GM21717 (cell line): ENCODE measurements at regions not wholly inside any gene's neighbourhood (a gene's known extent, or its start where the extent isn't known, plus 50 kb on each side); places are given as distances from the start of the nearest gene placed in this dataset.
"Not testable (repeated sequence)": the region's sequence is repeated elsewhere in the genome, so short reads cannot be mapped to it uniquely, and the experiment has no call there.

Experiments
- ATAC-seq: cut with Tn5 transposase; IDR thresholded peaks from one replicate; pipeline ENCODE4 v1.9.1; 2021; ENCODE audit warnings: mild to moderate bottlenecking, moderate library complexity; ENCODE audit not compliant: unreplicated experiment

DNA sequence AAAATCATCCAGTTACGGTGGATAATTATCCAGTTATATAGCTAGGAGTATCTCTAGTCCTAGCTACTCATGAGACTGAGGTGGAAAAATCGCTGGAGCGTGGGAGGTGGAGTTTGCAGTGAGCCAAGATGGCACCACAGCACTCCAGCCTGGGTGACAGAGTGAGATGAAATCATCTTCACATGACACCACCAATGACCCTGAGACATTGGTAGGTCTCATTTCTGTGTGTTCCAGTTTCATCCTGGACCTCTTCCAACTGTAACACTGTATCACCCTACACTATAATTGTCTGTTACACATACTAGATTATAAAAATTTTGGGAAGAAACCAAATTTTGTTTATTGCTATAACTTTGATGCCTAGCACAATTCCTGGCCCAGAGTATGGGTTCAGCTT, 446.8 kb downstream of the TMEM135 start:
- ATAC-seq: no peak

DNA sequence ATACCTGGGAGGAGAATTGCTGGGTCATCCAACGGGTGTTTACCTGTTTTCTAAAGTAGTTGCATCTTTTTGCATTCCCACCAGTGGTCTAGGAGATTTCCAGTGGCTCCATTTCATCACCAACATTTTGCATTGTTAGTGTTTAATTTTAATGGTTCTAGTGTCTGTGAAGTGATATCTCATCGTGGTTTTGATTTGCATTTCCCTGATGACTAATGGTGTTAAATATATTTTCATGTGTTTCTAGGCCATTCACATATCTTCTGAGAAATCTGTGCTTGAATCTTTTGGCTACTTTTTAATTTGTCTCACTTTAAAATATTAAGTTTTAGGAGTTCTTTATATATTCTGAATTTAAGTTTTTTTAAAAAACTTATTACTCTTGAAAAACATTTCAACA, 439.6 kb downstream of the TMEM135 start:
- ATAC-seq: no peak

DNA sequence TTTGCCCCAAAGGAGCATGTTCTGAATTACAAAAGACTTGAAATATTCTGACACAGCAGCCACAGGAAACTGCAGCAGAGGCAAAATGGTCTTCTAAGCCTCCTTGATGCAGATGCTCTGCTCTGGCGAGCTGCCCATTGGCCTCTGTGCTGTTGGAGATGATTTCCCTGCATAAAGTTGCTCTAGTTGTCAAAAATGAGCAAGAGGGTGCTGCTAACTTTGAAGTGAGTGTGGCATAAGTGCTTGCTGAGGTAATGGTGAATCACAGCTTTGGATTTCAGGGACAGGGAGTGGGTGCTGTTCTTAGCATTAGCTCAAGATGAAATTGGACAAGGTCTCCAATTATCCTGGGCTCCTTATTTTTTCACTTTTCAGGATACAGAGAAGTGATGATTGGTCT, 435.4 kb downstream of the TMEM135 start:
- no peak for ATAC-seq

DNA sequence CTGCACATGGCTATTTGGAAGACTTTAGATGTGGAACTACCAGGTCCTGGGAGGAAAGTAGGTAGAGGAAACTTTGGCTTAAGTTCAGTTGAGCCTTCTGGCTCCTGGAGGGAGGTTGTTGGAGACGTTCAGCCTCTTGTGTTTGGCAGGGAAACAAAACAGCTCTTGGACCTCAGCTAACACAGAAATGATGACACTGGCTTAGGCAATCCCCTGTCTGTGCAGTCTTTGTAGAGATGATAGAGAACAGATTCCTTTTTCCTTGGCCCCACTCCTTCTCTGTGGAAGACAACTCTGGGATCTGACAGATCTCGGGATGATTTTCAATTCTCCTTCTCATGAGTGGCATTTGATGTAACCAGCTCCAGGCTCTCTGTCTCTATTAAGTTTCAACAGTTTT, 428.5 kb downstream of the TMEM135 start:
- no peak for ATAC-seq

DNA sequence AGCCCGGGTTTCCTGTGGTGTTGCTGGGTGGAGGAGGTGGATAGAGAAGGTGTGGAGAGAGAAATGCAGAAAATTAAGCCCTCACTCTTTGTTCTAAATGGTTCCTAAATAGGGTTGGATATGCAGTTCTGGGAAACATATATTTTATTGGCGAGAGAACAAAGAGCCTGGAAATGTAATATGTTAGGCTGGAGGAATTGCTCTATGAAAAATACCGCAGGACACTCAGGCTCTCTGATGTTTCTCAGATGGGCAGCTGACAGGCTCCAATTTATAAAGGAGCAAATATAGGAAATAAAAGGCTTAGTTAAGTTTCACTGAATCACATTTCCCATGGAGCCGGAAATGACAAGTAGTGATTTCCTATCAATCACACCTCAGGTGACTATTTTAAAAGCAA, 428.0 kb downstream of the TMEM135 start:
- no peak for ATAC-seq

DNA sequence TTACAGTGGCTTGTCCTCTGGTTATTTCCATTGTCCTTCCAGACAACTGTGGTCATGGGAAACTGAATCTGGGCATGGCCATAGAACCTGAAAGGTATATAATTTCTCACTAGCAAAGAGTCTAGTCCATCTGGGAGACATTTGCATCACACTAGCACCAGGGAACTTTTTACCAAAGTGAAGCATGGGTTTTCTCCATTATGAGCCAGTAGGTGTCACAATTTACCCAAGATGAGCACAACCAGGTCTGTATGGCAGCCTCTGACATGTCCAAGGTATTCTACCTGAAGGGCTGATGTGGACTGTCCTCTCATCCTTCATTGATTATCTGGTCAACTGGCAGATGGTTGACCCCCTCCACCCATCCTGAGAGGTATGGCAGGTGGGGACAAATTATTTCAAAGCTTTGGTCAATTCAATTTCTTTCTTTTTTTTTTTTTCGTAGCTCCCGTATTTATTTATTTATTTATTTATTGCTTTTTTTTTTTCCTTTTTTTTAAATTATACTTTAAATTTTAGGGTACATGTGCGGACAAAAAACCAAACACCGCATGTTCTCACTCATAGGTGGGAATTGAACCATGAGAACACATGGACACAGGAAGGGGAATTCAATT, 425.9 kb downstream of the TMEM135 start:
- ATAC-seq: no peak

DNA sequence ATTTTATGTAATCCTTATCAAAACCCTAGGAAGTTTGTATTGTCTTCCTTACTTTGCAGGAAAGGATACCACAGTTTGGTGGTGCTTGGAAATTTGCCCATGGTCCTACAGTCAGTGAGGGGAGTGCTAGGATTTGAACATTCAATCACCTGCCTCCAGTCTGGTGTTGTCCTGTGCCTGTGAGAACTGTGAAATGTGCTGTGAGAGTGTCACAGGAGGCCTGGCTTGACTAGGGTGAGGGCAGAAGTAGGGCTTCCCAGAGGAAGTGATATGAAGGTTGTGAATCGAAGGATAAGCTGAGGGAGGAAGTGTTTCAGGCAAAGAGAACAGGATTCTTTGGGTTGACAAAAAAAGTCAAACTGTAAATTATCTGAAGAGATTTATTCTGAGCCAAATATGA, 424.4 kb downstream of the TMEM135 start:
- no peak for ATAC-seq

DNA sequence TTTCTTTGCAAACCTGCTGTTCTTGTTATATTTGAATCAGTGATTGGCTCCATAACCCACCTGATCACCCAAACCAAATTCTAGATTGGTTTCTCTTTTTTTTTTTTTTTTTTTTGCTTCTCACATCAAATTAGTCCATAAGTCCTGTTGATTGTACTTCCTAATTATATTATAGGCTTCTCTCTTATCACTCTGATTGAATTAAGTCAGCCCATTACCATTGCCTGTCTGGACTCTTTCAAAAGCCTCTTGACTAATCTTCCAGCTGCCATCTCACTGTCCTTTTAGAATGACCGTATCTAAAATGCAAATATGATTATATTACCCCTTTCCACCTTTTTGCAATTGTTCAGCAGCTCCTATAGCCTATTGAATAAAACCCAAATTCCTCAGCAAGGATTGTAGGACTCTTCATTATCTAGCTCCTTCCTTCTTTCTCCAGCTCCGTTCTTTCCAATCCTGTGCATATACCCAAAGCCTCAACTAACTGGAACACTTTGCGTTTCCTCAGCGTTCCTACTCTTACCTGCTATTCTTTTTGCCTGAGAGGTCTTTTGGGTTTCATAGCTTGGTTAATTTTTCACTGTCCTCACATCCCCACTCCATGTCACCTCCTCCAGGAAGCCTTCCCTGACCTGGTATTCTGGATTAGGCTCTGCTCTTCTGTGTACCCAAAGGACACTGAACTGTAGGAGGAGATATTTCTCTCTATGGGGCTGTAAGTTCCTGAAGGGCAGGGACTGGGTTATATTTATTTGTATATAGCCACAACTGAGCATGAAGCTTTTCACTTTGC, 423.3 kb downstream of the TMEM135 start:
- no peak for ATAC-seq

DNA sequence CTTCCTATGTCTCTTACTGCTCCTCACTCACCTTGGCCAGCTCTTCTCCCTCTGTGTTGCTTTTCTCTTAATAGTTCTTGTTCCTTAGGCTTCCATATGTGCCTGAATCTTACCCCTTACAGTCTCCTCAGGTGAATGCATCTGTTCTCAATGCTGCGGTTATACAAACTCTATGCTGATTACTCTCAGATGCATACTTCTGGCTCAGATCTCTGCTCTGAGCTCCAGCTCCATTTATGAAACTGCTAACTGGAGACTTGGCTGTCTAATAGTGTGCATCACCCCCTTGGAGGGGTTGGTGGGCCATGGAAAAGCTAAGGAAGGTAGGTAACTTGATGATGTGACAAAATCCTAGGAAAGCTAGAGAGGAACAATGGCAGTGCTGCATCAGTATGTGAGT, 422.5 kb downstream of the TMEM135 start:
- no peak for ATAC-seq

DNA sequence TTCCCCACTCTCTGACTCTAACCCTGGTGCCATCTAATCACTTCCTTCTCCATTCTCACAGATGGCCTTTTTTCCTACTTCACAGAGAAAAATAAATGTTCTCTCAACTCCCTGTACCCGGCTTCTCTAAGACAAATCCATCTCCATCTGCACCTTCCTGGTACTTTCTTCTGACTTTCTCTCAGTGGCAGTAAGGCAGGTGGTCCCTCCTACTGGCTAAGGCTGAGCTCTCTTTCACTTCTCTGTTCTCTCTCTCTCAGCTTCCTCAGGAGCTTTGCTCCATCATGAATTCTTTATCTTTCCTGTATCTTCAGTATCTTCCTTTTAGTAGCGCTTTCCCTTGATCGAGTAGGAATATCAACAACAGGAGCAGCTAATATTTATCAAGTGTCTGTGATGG, 421.6 kb downstream of the TMEM135 start:
- ATAC-seq: no peak

DNA sequence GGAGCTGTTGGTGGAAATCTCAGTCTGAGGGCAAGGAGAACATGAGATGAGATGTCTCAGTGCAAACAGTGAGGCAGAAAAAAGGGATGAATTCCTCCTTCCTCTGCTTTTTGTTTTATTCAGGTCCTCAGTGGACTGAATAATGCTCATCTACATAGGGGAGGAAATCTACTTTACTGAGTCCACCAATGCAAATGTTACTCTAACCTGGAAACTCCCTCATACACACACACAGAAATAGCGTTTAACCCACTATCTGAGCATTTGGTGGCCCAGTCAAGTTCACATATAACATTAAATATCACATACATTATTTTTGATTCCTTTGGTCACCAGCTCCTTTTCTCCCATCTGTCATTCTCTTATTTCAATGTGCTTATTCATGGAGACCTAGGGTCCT, 418.8 kb downstream of the TMEM135 start:
- no peak for ATAC-seq

DNA sequence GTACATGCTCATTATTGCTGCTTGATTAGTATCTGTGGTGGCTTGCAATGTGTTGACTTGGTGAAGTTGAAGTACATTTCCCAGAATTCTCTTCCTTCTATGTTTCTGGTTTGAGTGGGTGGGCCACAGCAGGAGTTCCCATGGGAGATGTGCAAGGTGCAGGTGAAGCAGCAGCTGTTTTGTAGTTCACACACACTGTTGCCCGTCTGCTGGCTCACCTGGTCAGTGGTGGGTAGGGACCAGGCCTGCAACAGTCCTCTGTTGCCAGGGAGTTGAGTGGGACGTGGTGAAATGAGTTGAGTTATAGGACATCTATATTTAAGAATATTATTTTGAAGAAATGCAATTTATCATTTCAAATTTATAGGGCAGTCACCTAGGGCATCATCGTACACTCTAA, 417.4 kb downstream of the TMEM135 start:
- no peak for ATAC-seq

DNA sequence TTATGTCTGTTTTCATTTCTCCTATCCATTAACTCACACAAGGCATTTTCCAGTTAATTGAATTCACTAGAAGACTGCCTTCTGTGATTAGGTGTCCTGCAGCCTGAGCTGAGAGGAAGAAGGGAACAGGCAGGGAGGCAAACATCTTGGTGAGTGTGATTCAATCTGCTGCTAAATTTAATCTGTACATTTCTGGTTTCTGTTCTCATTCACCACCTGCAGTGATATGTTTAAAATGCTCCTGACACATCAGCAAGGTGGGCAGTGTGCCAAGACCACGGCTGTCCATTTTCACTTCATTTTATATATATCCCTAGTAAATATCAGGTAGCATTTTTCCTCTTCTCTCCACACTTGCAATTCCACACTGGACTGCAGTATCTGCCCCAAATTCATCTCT, 416.5 kb downstream of the TMEM135 start:
- ATAC-seq: peak; percentile 79

DNA sequence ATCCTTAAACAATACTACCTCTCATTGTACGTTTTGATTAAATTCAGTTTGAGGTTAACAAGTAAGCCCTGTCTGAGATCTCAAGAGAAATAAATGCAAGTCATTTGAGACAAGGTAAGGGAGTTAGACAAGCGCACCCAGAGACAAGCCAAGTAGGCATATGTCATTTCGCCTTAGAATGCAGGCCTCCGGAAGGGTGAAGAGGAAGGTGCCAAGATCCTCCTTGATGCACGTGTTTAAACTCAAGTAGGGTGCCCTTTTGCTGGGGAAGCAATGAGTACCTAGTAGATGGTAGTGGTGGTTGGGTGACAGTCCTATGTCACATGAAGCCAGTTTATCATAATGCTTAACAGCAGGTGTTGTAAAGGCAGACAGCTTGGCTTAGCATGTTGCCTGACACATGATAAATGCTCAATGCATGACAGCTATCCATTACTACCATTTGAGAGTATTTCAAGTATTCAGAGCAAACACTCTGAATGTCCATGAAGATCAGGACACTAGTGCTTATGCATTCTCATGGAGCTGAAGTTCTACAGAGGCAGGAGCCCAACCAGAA, 415.9 kb downstream of the TMEM135 start:
- ATAC-seq: peak; percentile 13

DNA sequence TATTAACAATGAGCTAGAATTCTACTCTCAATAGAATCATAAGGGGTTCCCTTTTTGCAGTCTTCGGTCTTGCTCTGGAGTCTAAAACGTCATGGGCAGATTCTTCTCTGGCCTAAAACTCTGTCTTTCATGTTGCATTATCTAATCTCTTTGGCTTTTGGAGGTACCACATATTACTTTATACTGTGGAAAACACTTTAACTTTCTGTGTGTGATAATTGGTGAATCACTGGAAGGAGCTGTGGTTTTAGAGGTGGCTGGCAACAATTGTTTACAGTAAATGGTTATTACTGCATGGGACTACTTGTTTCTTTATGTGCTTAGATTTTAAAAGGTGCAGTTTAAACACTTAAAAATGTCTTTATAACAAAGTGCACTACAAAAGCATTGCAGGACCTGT, 414.3 kb downstream of the TMEM135 start:
- not testable (repeated sequence) for ATAC-seq

DNA sequence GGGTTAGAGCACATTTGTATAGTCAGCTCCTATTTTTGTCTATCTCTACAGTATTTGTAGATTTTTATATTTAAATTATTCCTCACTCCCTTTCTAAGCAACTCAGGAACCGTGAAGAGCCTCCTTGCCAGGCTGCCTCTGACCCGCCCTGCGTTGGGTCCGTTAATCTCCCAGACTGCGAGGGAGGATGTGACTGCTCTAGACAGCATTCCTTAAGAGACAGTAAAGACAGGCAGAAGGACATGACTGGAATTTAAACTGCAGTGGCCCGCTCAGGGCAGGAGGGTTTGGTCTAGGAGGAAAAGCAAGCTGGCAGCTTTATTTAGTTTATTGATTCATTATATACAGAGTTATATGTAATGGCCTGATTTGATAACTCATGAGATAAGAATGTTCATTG, 413.7 kb downstream of the TMEM135 start:
- no peak for ATAC-seq

DNA sequence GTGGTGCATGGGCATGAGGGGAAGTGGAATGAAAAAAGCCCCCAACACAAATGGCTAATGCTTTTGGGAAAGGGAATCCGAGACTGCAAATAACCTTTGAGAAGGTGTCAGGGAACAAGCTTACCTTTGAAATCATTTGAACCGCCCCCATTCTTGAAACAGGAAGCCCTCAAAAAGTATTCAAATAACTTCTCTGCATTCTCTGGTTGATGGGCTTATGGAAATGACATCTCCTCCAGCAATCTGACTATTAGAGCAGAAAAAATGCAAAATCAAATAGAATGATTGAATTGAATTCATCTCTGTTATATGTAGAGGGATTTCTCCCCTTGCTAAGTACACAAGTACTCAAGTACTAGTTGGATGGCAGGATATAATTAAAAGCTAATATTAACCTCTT, 409.9 kb downstream of the TMEM135 start:
- ATAC-seq: no peak

DNA sequence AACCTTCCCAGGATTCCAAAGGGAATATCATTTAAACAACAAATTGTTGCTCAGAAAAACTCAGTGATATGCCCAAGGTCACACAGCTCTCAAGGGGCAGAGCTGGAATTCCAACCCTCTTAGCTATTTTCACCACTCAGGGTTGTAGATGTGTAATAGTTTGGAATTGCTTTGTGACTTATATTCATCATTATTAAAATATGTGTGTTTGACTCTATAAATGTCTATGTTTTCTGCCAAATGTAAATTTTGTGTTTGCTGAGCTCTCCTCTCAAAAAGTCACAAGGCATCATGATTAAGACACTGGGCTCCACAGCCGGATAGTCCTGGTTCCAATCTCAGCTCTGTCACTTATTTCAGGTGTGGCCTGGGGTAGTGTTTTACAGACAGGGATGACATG, 407.3 kb downstream of the TMEM135 start:
- ATAC-seq: no peak

DNA sequence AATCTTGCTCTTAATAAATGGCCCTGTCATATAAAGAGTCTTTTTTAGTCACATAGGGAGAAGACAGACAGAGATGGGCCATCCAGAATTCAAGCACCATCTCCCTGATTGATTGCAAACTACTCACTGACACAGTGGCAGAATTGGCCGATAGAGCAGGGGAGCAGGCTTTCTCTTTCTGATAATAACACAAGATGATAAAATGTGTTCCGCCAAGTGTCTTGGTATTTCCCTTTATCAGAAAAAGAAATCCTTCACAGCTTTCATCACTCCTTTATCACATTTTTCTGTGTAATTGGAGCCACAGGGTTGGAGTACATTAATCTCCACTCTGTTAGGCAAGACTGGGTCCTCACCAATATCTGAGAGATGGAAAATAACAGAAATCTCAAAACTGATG, 406.0 kb downstream of the TMEM135 start:
- ATAC-seq: no peak

DNA sequence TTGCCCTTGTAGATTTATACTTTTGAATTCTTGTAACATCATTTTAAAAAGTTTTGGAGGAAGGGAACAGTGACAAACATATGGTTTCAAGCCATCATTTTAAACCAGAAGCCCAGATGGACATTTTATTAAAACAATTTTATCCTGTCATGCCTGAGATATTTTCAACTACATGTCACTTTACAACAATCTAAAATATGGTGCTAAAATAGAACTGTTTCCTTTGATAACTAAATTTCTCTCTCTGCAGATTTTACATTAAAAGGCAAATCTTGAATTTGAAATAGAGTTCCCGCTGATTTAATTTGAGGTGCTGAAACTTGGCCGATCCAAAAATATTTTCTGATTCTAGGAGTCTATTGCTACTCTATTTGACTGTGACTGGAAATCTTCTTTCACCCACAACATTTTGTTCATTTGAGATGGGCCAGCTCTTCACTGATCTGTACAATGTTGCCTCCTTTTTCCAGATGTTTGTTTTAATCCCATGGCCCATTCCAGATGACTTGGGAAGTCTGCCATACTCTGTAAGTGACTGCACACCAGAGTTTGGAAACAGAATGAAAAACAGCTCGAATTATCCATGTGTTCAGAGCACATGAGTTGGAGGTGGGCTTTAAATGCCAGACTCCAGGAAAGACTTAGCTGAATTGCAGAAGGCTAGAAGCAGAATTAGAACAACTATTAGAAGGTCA, 402.5 kb downstream of the TMEM135 start:
- ATAC-seq: no peak

DNA sequence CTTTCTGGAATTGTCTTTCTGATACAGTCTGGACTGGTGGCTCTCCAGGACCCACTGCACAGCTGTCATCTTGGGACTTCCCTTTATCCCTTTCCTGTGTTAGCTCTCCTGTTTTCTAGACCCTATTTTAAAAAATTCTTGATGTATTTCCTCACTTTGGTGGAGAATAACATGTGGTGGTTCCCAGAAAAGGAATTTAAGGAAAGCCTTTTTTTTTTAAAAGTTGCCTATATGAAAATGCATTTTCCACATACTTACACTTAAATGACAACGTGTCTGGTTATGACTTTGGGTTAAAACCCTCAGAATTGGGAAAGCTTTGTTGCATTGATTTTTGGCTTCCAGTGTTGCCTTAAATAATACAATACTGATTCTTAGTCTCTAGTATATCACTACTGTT, 400.7 kb downstream of the TMEM135 start:
- ATAC-seq: no peak

DNA sequence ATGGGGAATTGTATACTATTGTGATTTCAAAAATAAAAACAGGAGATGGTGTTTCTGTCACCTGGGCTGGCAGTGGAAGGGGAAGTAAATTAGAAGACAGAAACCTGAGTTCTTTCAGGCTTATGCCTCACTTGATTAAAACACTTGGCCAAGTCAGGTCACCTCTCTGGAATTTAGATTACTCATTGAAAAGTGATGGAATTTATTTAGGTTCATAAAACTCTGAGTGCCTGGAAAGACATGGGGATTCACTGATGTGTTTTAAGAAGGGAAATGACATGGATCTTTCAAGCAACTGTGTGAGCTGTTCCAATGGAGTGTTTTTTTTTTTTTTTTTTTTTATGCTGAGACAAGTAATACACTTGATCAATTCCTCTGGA, 400.1 kb downstream of the TMEM135 start:
- no peak for ATAC-seq
